ENCODE measurements at regions not wholly inside any gene's neighbourhood (a gene's known extent, or its start where the extent isn't known, plus 50 kb on each side); places are given as distances from the start of the nearest gene placed in this dataset.

DNA sequence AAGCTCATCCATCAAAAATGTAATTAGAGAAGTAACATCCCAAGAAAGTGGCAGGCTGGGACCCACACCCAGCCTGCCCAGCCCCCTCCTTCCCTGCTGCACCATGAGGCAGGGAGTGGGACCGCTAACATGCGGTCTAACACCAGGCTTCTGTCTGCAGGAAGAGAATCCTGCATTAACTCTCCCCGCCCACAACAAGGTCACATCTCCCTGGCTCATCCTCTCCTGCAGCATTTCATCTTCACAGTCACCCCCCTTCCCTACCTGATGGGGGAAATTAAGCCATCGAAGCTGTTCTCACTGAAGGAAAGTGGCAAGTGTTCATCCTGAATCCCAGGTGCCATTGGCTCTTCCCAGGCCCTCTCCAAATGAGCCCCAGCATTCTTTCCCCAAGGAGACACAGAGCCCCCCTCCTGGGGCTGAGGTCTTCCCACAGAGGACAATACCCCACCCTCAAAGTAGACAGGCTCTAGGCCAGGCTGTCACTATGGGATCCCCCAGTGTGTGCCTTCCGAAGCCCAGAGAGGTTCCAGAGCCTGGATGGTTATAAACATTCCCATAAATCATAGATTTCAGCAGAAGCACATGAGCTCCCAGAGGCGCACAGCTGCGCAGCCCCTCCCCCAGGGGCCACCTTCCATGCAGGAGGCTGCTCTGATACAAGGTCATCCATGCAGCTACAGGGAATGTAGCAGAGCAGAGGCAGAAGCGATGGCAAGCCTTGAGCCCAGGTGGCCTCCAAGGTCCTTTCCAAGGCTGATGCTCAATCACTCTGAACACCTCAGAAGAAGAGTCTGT is 148.0 kb downstream of the OAT start:
- H3K27ac Mint-ChIP-seq: no peak overlapping the region
- H3K4me1 Mint-ChIP-seq: no peaks in the 10 kb centered on the region
- no peak overlapping the region for H3K4me3 Mint-ChIP-seq
- H4K20me1 ChIP-seq (ENCODE audit: low read depth): no peaks in the 10 kb centered on the region
- H2AFZ ChIP-seq (replicated peaks): no peak overlapping the region
- H3K4me2 ChIP-seq: no peak overlapping the region
- H3K36me3 ChIP-seq: no peaks in the 10 kb centered on the region
- no peak for DNase-seq (ENCODE audit: low spot score)
- H3K4me3 ChIP-seq: no peak overlapping the region
- H3K27ac ChIP-seq: no peak overlapping the region
- H3K36me3 Mint-ChIP-seq: peaks cover 1% of the 10 kb centered on the region
- H3K9me3 ChIP-seq (ENCODE audit: low read depth): no peaks in the 10 kb centered on the region
- H3K9me3 Mint-ChIP-seq: peaks cover 11% of the 10 kb centered on the region
- H3F3A ChIP-seq (ENCODE audit: low read depth): no peaks in the 10 kb centered on the region
- no peaks in the 10 kb centered on the region for H3K27me3 ChIP-seq
- TF ChIP-seq EZH2phosphoT487 (IDR thresholded peaks at IDR 0.05): no peak
- no peak for TF ChIP-seq EZH2 (IDR thresholded peaks at IDR 0.05)
- TF ChIP-seq CTCF (IDR thresholded peaks at IDR 0.05): no peak
- H3K9ac ChIP-seq: no peak overlapping the region
- H3K27me3 Mint-ChIP-seq (ENCODE audit: insufficient read depth, low read depth): peaks cover 7% of the 10 kb centered on the region
- no peaks in the 10 kb centered on the region for H3K79me2 ChIP-seq (ENCODE audit: low read depth)
- no peaks in the 10 kb centered on the region for H3K4me1 ChIP-seq

- no peak overlapping the region for H3K27ac ChIP-seq
- H3F3A ChIP-seq (ENCODE audit: low read depth): no peaks in the 10 kb centered on the region
- peak overlapping the region; percentile 80 for H3K27ac Mint-ChIP-seq
- no peaks in the 10 kb centered on the region for H3K27me3 ChIP-seq
- H3K4me1 ChIP-seq: no peaks in the 10 kb centered on the region
- peaks cover 5% of the 10 kb centered on the region for H3K27me3 Mint-ChIP-seq (ENCODE audit: insufficient read depth, low read depth)
- H3K36me3 ChIP-seq: no peaks in the 10 kb centered on the region
- H4K20me1 ChIP-seq (ENCODE audit: low read depth): no peaks in the 10 kb centered on the region
- no peak for DNase-seq (ENCODE audit: low spot score)
- no peak overlapping the region for H3K4me3 ChIP-seq
- H3K4me1 Mint-ChIP-seq: no peaks in the 10 kb centered on the region
- H3K36me3 Mint-ChIP-seq: peaks cover 1% of the 10 kb centered on the region
- H3K9ac ChIP-seq: no peak overlapping the region
- no peak overlapping the region for H2AFZ ChIP-seq (replicated peaks)
- H3K9me3 ChIP-seq (ENCODE audit: low read depth): no peaks in the 10 kb centered on the region
- H3K79me2 ChIP-seq (ENCODE audit: low read depth): no peaks in the 10 kb centered on the region
- H3K4me2 ChIP-seq: no peak overlapping the region
- no peak overlapping the region for H3K4me3 Mint-ChIP-seq
- H3K9me3 Mint-ChIP-seq: peaks cover 11% of the 10 kb centered on the region
- TF ChIP-seq EZH2phosphoT487 (IDR thresholded peaks at IDR 0.05): no peak
- no peak for TF ChIP-seq EZH2 (IDR thresholded peaks at IDR 0.05)
- TF ChIP-seq CTCF (IDR thresholded peaks at IDR 0.05): no peak
These were observed 149.7 kb downstream of the OAT start for GRCh38 chr10:124268976-124269375.

DNA sequence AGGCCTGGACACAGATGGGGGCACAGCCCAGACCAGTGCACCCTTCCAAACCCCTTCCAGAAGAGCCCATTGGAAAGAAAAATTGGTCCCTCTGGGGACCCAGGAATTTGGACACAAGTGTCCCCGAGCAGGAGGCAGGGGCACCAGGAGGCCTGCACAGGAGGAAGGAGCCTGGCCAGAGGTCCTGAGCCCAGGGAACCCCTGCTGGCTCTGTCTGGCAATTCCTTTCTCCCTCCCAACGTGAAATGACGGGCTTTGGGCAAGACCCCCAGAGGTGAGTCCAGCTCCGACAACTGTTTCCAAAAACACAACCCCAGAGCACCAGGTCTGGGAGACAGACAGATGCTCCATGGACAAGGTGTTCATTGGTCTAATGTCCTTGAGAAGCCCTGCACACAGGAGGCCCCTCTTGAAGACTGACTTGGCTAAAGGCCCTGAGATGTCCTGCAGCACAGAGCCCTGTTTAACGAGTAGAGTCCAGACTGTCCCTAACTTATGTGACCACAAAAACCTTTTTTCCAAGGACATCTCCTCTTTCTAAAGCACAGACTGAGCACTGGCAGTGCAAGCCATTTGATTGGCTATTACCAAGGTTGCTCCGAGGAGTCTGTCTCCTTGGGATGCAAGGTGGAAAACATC is 150.7 kb downstream of the OAT start:
- H3K4me2 ChIP-seq: no peak overlapping the region
- H3K36me3 Mint-ChIP-seq: peaks cover 1% of the 10 kb centered on the region
- no peaks in the 10 kb centered on the region for H3K4me1 ChIP-seq
- H3K27me3 Mint-ChIP-seq (ENCODE audit: insufficient read depth, low read depth): peaks cover 5% of the 10 kb centered on the region
- no peaks in the 10 kb centered on the region for H3K79me2 ChIP-seq (ENCODE audit: low read depth)
- H3K9me3 Mint-ChIP-seq: peaks cover 8% of the 10 kb centered on the region
- H3K4me3 ChIP-seq: no peak overlapping the region
- no peaks in the 10 kb centered on the region for H4K20me1 ChIP-seq (ENCODE audit: low read depth)
- TF ChIP-seq CTCF (IDR thresholded peaks at IDR 0.05) (no peak), EZH2phosphoT487 (IDR thresholded peaks at IDR 0.05) (no peak), EZH2 (IDR thresholded peaks at IDR 0.05) (no peak)
- H3K4me1 Mint-ChIP-seq: no peaks in the 10 kb centered on the region
- no peak for DNase-seq (ENCODE audit: low spot score)
- H2AFZ ChIP-seq (replicated peaks): no peak overlapping the region
- no peaks in the 10 kb centered on the region for H3K9me3 ChIP-seq (ENCODE audit: low read depth)
- no peak overlapping the region for H3K9ac ChIP-seq
- H3F3A ChIP-seq (ENCODE audit: low read depth): no peaks in the 10 kb centered on the region
- no peak overlapping the region for H3K27ac ChIP-seq
- no peaks in the 10 kb centered on the region for H3K36me3 ChIP-seq
- no peaks in the 10 kb centered on the region for H3K27me3 ChIP-seq
- no peak overlapping the region for H3K4me3 Mint-ChIP-seq
- H3K27ac Mint-ChIP-seq: no peak overlapping the region
